VCaP (cell line): ENCODE measurements at regions not wholly inside any gene's neighbourhood (a gene's known extent, or its start where the extent isn't known, plus 50 kb on each side); places are given as distances from the start of the nearest gene placed in this dataset.
"Not testable (repeated sequence)": the region's sequence is repeated elsewhere in the genome, so short reads cannot be mapped to it uniquely, and the experiment has no call there.

Experiments used
- H3K27ac ChIP-seq: fragments of 450-650 bp; 2 replicates; pipeline ENCODE4 v1.5.1; 2017
- TF ChIP-seq, protein P1 (sequence below): fragments of 450-650 bp; conservative IDR thresholded peaks from 2 replicates; pipeline ENCODE4 v1.5.1; 2017; ENCODE audit warnings: mild to moderate bottlenecking, moderate library complexity

DNA sequence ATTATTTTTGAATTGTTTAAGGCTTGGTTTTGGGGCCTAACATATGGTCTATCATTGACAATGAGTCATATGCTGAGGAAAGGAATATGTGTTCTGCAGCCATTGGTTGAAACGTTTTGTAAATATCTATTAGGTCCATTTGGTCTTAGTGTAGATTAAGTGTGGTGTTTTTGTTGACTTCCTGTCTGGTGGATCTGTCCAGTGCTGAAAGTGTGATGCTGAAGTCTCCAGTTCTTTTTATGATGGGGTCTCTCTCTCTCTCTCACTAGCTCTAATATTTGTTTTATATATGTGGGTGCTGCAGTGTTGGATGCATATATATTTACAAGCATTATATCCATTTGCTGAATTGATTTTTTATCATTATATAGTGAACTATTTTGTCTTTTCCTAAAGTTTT, 727.2 kb downstream of the KHDRBS2 start:
- no peak overlapping the region for H3K27ac ChIP-seq
- TF ChIP-seq, protein P1, sequence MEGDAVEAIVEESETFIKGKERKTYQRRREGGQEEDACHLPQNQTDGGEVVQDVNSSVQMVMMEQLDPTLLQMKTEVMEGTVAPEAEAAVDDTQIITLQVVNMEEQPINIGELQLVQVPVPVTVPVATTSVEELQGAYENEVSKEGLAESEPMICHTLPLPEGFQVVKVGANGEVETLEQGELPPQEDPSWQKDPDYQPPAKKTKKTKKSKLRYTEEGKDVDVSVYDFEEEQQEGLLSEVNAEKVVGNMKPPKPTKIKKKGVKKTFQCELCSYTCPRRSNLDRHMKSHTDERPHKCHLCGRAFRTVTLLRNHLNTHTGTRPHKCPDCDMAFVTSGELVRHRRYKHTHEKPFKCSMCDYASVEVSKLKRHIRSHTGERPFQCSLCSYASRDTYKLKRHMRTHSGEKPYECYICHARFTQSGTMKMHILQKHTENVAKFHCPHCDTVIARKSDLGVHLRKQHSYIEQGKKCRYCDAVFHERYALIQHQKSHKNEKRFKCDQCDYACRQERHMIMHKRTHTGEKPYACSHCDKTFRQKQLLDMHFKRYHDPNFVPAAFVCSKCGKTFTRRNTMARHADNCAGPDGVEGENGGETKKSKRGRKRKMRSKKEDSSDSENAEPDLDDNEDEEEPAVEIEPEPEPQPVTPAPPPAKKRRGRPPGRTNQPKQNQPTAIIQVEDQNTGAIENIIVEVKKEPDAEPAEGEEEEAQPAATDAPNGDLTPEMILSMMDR: no peak

DNA sequence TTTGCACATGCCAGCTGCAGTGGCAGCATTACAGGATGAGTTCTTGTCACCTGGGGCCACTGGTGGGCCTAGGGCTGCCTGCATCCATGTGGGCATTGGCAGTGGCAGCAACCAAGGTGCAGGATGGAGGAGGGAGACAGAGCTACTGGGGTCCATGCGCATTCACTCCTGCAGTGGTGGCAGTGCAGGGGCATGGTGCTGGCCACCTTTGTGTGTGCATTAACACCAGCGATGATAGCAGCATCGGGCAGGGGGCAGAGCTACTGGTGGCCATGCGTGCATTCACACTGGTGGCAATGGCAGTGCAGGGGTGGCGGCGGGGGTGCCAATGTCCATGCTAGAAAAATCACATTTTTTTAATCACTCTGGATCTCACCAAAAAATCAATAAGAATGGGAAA, 730.0 kb downstream of the KHDRBS2 start:
- TF ChIP-seq, protein P1: no peak

DNA sequence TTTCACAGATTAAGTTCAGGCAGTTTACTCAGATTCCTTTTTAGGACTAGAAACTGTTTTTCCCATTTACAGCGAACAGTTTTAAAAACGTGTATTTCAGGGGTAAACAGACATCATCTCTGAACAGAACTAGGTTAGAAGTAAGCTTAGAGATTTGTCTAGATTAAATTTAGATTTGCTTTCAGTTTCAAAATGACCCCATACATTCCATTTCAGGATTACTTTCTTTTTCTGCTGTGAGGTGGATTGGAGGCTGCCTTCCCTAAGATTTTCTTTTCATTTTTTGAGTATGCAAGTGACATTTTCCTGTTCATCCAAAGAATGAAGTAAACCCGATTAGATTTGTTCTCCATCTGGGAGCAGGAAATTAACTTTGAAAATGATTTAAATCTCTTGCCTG, 747.2 kb downstream of the KHDRBS2 start:
- H3K27ac ChIP-seq: no peak overlapping the region
- TF ChIP-seq, protein P1: no peak

More for the DNA sequence above, 730.0 kb downstream of the KHDRBS2 start:
- H3K27ac ChIP-seq: no peak overlapping the region

DNA sequence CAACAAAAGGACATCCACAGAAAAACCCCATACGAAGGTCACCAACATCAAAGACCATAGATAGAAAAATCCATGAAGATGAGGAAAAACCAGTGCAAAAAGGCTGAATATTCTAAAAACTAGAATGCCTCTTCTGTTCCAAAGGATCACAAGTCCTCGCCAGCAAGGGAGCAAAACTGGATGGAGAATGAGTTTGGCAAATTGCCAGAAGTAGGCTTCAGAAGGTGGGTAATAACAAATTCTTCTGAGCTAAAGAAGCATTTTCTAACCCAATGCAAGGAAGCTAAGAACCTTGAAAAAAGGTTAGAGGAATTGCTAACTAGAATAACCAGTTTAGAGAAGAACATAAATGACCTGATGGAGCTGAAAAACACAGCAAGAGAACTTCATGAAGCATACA, 753.3 kb downstream of the KHDRBS2 start:
- not testable (repeated sequence) for H3K27ac ChIP-seq
